ENCODE measurements at regions not wholly inside any gene's neighbourhood (a gene's known extent, or its start where the extent isn't known, plus 50 kb on each side); places are given as distances from the start of the nearest gene placed in this dataset.
"Not testable (repeated sequence)": the region's sequence is repeated elsewhere in the genome, so short reads cannot be mapped to it uniquely, and the experiment has no call there.

DNA sequence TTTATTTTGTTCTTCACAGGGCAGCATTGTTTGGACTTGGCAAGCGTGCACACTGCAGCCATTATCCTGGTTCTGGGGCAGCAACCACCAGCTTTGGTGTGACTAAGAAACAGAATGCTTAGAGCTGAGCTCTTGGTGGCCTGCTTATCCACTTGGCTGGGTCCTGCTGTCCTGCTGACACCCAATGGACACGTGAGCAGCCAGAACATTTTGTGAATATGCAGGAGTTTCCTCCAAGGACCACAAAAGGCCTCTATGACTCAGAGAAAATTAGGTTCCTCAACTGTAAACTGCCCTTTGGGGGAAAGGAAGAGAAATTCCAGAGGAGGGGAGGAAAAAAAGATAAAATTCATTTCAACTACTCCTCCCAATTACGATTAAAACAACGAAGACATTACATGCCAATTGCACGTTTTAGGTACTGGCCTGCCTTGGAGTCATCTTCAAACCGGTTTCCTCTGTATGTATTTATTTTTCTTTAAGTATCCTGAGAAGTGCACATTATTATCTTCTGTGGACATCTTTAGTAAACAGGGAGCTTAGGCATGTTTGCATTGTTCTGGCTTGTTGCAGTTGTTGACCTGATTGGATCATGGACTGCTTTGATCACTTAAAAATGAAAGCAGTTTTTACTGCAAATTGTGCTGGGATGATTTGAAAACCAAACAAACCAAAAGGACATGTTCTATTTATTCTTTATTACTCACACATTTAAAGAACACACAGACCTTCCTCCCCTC, 82.3 kb upstream of the TLE4 start:
- DNase-seq = peak; percentile 67 to 86

DNA sequence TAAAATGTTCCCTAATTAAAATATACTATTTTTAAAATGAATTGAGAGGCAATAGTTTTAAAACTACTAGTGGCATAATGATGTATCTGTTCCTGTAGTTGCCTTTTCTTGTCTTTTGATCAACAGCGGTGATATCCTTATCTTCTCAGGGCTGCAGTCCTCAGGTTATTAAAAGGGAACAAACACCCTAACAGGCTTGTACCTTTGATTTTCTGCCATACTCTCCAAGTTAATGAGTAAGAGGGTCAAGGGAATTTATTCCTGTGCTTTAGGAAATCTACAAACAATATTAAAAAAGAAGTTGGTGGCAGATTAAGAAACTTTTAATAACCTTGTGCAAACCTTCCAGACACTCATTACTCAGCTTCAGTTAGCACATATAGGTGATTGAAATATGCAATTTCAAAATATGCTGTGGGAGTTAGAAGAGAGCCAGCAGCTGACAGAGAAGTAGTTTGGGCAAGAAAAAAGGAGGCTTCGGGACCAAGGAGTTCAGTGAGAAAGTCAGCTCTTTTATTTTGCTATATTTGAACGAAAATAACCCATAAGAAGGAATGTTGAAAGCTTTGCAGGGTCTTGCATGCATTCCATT, 81.0 kb upstream of the TLE4 start:
- DNase-seq = no peak

DNA sequence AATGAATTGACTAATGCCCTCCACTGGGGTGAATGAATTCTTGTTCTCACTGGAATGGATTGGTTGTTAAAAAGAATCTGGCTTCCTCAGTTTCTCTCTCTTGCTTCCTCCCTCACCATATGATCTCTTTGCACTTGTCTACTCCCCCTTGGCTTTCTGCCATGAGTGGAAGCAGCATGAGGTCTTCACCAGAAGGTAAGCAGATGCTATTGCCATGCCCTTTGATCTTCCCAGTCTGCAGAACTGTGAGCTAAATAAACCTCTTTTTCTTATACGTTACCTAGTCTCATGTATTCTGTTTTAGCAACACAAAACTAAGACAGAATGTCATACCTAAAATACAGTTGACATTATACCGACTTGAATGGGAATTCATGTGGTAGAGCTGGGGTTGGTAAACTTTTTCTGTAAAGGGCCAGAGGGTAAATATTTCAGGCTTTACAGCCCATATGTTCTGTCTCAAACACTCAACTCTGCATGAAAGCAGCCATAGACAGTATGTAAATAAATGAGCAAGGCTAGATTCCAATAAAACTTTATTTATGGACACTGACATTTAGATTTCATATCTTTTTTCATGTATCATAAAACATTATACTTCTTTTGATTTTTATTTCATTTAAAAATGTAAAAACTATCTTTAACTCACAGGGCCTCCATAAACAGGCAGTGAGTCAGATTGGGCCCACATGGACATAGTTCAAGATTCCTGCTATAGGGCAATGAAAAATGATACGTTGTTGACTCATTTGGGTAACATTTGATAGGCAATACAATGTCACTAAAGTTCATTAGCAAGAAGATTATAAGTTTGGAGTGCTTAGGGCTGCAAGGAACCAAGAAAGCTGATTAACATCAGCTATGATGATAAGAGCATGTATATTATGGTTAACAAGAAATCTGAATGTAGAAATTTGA, 79.4 kb upstream of the TLE4 start:
- no peak for DNase-seq

DNA sequence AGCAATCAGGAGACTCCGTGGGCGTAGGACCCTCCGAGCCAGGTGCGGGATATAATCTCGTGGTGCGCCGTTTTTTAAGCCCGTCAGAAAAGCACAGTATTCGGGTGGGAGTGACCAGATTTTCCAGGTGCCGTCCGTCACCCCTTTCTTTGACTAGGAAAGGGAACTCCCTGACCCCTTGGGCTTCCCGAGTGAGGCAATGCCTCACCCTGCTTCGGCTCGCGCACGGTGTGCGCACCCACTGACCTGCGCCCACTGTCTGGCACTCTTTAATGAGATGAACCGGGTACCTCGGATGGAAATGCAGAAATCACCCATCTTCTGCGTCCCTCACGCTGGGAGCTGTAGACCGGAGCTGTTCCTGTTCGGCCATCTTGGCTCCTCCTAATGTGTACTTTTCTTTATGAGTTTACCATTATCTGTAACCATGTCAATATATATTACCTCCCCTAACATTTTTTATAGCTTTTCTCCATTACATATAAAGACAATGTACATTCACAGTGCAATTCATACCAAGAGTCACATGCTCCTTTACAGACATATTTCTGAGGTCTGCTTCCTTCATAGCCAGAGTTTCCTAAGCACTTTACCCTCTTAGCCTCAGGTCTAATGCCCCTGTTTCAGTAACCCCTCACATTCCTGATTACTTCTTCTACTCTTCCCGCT, 71.4 kb upstream of the TLE4 start:
- DNase-seq = not testable (repeated sequence)

DNA sequence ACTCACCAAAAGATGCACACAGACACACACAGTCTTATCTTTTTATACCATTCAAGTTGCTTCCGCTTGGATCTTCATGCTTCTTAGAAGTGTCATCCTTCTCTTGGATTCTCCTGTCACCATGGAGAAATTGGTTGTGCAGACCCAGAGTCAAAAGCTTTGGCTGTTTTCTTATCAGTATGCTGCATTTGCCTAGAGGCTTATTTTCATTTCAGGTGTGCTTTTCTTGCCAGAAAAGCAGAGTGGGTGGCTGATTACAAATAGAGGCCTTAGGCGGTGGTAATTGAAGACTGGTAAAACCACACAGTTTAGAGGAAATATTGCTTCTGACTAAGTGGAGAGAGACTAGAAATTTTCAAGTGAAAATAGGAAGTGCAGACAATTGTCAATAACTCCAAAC, 70.2 kb upstream of the TLE4 start:
- no peak for DNase-seq

DNA sequence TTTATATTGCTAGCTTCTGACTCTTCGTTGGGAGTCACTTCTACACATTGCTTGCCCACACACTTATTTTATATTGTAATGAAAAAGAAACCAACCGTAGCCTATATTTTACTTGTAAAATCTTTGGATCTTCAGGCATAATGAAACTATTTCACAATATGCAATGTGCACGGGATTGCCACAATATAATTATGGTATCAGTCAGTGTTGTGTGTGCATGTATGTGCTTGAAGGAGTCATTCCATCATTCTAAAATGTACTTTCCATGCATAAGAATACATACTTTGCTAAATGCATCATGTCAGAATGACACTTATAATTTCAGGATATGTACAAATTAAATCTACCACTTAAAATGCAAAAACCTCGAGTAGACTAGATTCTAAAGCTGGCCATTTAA, 64.0 kb upstream of the TLE4 start:
- DNase-seq = no peak

DNA sequence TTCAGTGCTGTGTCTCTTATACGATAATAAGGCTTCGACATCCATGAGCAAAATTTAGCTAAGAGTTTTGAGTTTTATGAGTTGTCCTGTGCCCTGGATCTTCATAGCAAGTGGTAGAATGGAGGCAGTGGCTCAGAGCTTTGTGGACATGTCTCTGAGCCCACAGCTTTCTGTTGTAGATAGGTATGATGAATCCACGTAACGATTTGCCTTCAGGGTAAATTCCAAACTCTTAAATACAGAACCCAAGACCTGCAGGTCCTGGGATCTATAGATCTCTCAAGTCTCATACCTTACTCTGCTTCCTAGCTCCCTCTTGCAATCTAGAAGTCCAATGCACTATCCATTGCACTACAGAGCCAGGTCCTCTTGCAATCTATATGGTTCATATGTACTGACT, 59.5 kb upstream of the TLE4 start:
- no peak for DNase-seq

Data from hippocampal formation (tissue), 2 donors.